Fibroblast of skin of abdomen (primary cell): ENCODE measurements at regions not wholly inside any gene's neighbourhood (a gene's known extent, or its start where the extent isn't known, plus 50 kb on each side); places are given as distances from the start of the nearest gene placed in this dataset.
A peak's percentile ranks its signal among the peaks of the same experiment; 100 is the strongest.

Experiments used
- DNase-seq: peaks from one replicate; pipeline ENCODE4 v3.0.0-alpha.2; 2013

- no peak for DNase-seq
These were observed 53.0 kb upstream of the DAZL start for GRCh38 chr3:16658004-16658924.

GRCh38 chr3:16658925-16659793 is 53.9 kb upstream of the DAZL start:
- DNase-seq, result no peak

- no peak for DNase-seq
These were observed 58.9 kb upstream of the DAZL start for GRCh38 chr3:16663854-16664712.

- peak; percentile 62 for DNase-seq
These were observed 60.1 kb upstream of the DAZL start for GRCh38 chr3:16665282-16665741.

- DNase-seq, result peak; percentile 27
These were observed 61.0 kb upstream of the DAZL start for GRCh38 chr3:16666206-16666605.

- no peak for DNase-seq
These were observed 62.4 kb upstream of the DAZL start for GRCh38 chr3:16667633-16668032.

- DNase-seq, result no peak
These were observed 63.7 kb upstream of the DAZL start for GRCh38 chr3:16668776-16669545.

GRCh38 chr3:16670191-16670590 is 65.0 kb upstream of the DAZL start:
- no peak for DNase-seq

- no peak for DNase-seq
These were observed 66.5 kb upstream of the DAZL start for GRCh38 chr3:16671690-16672089.

GRCh38 chr3:16673530-16673929 is 68.3 kb upstream of the DAZL start:
- DNase-seq, result no peak

GRCh38 chr3:16675805-16676204 is 70.6 kb upstream of the DAZL start:
- no peak for DNase-seq

GRCh38 chr3:16686679-16687078 is 81.5 kb upstream of the DAZL start:
- no peak for DNase-seq

GRCh38 chr3:16687221-16687620 is 82.0 kb upstream of the DAZL start:
- DNase-seq, result no peak

GRCh38 chr3:16692486-16693344 is 87.5 kb upstream of the DAZL start:
- DNase-seq, result no peak

GRCh38 chr3:16693820-16694219 is 88.6 kb upstream of the DAZL start:
- DNase-seq, result no peak

- DNase-seq, result no peak
These were observed 90.5 kb upstream of the DAZL start for GRCh38 chr3:16695710-16696109.

- DNase-seq, result peak; percentile 50
These were observed 92.4 kb upstream of the DAZL start for GRCh38 chr3:16697443-16698147.

- no peak for DNase-seq
These were observed 95.4 kb upstream of the DAZL start for GRCh38 chr3:16700651-16701050.

GRCh38 chr3:16704941-16705340 is 99.7 kb upstream of the DAZL start:
- DNase-seq, result no peak

- no peak for DNase-seq
These were observed 102.0 kb upstream of the DAZL start for GRCh38 chr3:16707260-16707659.
